ENCODE measurements at regions not wholly inside any gene's neighbourhood (a gene's known extent, or its start where the extent isn't known, plus 50 kb on each side); places are given as distances from the start of the nearest gene placed in this dataset.
"Not testable (repeated sequence)": the region's sequence is repeated elsewhere in the genome, so short reads cannot be mapped to it uniquely, and the experiment has no call there.

DNA sequence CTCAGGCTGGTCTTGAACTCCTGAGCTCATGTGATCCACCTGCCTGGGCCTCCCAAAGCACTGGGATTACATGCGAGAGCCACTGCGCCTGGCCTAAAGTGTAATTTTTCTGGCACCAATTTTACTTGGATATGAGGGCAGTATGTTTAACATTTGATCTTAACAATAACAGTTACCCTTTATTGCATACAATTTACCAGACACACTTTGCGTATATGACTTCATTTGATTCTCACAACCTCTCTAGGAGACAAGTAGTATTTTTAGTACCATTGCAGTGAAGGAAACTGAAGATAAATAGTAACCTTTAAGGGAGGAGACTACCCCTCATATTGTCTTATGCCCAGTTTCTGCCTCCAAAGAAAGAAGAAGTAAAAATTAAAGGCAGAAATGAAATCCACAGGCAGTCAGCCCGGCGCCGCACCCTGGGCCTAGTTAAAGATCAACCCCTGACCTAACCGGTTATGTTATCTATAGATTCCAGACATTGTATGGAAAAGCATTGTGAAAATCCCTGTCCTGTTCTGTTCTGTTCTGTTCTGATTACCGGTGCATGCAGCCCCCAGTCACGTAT is 54.0 kb downstream of the CYP26A1 start:
- not testable (repeated sequence) for DNase-seq

DNA sequence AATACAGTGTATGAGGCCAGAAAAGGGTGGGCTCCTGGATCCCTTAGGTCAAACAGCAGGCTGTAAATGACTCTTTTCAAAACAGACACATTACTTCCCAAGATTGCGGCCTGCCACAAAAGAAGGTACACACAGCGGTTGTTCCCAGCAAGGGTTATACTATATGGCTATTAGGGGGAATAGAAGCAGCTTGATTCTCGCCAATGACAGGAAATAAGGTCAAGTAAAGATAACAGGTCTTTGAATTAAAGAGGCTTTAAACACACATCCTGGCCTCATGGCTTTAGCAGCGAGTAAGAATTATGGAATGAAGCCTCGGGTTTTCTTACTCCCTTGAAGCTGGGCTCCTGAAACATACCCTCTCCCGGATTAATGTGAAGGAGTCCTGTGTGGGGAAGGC is 58.3 kb downstream of the CYP26A1 start:
- no peak for DNase-seq

DNA sequence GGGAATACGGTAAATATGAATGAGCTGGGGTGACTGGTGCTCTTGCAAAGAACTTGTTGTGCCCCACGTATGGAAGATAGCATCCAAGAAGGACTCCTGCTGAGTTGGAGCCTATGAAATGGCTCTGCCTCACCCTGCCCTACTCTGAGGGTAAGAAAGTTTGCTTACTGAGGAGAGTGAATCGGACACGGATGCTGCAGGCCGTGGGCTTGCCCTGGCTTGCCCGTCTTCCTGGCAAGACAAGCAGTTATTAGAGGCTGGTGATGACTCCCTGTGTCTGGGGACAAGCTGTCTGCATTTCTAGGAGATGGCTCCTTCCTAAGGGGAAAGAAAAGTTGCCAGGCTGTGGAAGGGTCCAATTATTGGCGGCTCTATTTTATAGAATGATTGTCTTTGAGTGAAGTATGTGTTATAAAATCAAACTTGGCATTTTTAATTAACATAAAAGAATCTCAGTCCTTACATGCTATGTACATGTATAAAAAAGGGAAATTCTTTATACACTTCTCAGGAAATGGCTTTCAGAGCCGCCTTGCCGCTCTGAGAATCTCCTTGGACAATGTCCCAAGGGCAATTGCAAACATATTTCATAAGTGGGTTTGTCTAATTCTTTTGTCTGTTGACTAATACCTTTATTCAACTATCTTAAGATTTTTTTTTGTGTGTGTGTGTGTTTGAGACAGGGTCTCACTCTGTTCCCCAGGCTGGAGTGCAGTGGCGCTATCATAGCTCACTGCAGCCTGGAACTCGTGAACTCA is 64.6 kb downstream of the CYP26A1 start:
- no peak for DNase-seq

DNA sequence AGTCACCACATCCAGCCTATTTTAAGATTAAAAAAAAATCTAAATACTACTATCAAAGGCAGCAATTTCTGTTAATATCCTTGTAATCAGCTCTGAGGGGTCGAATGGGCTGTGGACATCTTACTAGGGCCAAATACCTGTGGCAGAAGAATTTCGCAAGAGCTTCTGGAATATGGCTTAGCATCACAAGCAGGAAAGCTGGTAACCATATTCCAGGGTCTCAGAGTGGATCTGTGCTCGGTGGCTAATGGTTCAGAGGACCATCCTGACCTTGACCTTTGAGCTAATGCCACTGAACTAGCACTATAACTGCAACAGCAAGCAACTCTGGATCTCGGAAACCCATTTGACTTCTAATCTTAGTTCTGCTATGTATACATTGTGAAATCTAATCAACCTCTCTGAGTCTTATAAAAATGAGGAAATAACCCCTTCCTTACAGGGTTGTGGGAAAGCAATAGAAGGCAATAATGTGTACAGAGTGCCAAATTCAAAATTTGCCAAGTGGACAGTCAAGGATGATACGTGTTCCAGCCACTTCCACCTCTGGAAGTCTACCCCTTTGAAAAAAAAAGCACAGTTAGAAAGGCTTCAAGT is 65.5 kb downstream of the CYP26A1 start:
- no peak for DNase-seq

DNA sequence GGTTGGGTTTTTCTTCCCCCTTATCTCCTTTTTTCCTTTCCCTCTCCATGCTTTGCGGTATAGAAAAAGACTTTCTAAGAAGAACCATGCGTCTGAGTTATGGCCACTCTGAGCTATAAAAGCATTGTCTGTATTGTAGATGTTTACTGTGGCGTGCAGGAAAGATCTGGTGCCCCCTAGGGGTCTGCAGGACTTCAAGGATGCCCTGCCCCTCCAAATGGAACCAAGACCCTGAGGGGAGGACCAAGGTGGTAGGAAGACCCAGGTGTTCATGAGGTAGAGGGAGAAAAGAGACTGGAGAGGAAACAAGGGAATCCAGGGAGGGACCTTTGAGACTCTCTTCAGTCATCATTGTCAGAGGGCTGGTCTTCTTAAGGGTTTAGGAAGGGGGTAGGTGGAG is 68.8 kb downstream of the CYP26A1 start:
- DNase-seq: no peak

DNA sequence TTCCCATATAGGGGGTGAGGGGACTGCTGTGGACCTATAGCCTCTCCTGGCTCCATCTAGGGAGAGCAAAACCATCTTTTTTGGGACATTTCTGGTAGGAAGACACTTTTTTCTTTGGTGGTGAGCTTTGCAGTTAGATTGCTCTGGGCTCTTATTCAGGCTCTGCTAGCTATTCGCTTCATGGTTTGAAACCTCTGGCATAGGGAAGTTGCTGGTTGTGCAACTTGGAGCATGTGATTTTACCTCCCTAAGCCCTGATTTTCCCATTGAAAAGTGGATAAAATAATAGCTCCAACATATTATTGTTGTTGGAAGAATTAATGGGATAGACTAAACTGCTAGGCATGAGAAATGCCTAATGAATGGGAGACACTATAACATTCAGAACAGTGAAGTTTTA is 69.6 kb downstream of the CYP26A1 start:
- DNase-seq: no peak

DNA sequence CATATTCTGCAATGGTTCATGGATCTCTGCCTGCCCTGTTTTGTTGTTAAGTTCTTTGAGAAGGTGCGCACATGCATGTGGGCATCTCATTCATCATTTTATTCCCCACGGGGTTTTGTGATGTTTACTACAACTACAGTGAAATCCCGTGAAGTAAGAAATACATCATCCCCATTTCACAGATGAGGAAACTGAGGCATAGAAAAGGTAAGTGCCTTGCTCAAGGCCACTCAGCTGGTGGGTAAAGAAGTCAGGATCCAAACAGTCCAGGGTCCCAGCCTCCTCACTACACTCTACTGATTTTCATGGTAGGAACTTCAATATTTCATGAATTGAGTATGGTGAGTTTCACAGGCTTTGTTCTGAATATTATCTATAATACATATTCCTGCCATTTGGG is 72.6 kb downstream of the CYP26A1 start:
- DNase-seq: no peak

DNA sequence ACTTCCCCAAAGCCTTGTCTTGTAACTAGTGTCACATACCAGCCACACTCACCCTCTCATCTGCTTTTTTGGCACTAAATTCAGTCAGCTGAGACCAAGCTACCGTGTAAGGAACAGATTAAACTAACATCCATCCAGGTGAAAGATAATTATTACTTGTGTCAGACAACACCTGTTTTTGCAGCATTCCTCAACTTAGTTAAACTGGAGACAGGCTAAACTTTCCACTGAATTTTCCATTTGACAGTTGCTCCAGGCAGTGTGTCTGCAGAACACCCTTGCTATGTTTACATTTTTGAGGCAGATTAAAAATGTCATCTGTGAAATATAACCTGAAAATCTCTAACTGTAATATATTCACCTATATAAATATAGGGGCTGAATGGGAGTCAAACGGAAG is 73.6 kb downstream of the CYP26A1 start:
- no peak for DNase-seq

DNA sequence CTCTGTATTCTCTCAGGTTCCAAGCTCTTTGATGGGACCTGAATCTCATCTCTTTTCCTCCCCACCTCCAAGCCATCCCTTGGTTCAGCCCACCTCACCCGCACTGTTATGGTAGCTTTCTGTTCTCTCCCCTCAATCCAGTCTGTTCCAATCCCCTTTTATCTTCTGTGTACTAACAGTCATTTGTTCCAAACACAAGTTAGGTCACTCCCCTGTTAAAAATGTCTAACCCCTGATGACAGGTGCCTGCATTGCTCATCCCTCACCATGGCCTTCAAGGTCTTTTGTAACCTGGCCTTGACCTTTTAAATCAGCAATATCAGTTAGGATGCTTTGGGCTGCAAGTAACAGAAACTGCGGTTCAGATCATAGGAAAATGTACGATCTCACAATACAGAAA is 74.8 kb downstream of the CYP26A1 start:
- no peak for DNase-seq

DNA sequence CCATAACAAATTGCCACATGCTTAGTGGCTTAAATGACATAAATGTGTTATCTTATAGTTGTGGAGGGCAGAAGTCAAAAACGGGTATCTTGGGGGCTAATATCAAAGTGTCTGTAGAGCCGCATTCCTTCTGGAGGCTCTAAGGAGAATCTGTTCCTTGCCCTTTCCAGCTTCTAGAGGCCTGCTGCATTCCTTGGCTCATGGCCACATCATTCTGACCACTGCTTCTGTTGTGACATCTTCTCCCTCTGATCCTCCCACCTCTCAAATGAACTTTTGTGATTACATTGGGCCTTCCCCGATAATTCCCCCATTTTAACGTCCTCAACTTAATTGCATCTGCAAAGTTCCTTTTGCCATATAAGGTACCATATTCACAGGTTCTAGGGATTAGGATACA is 76.1 kb downstream of the CYP26A1 start:
- DNase-seq: no peak

DNA sequence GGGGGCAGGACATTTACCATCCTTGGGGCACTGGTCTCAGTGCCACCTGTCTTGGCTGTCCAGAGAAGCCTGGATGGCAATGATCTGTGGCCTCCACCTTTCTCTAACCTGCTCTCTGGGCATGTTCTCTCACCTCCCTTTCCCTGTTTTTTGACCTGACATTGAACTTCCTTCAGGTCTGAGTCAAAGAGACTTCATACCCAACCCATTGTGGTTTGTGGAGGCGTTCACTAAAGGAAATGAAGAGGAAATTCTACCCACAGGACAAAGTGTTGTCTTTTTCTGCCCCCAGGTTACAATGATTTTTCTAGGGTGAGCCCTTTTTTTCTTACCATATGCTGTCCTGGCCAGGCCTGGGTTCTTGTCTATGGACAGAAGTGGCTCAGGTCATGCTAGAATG is 76.6 kb downstream of the CYP26A1 start:
- no peak for DNase-seq

DNA sequence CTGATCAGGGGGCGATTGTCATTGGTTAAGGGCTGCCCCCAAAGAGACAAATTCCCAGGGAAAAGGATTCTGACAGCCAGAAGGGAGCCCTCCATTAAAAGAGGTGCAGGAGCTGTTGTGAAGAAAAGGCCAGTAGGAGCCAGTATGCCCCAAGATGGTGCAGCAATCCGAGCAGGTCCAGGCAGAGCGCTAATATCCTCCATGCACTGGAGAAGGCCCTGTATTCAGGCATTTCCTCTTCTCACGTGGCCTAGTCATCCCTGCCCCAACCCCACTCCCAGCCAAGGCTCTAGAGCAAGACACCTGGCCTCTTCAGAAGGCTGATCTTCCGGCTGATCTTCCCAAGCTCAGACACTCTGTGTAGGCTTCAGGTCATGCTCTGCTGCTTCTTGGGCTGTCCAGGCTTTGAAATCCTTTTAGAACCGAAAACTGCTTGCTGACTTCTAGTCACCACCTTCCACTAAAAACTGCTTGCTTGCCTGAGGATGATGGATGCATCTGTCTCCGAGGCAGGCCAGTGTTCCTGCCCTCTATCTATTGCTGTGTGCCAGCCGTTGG is 77.4 kb downstream of the CYP26A1 start:
- DNase-seq: no peak

DNA sequence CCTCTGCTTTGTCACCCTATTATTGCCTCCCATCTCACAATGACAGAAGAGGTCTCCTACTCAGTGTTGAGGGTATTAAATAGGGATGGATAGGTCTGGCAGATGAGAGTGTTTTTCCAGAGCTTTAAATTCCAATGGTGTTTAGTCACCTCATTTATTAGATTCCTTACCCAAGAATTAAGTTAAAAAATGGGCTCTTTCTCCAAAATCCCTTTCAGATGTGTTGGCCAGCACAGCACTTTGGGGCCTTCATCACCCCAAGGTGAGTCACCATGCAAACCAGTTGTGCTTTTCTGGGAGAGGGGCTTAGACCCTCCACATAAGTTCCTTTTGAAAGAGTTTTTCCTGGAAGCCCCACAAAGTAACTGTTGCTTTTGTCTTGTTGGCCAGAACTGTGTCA is 78.4 kb downstream of the CYP26A1 start:
- no peak for DNase-seq

DNA sequence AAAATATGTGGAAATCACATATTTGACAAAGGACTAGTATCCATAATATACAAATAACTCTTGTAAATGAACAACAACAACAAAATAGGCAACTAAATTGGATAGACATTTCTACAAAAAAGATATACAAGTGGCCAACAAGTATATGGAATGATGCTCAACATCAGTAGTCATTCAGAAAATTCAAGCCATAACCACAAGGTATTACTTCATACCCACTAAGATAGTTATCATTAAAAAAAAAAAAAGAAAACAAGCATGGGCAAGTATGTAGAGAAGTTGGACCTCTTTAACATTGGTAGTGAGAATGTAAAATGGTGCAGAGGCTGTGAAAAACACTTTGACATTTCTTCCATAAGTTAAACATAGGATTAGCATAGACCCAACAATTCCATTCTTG is 80.8 kb downstream of the CYP26A1 start:
- DNase-seq: no peak

DNA sequence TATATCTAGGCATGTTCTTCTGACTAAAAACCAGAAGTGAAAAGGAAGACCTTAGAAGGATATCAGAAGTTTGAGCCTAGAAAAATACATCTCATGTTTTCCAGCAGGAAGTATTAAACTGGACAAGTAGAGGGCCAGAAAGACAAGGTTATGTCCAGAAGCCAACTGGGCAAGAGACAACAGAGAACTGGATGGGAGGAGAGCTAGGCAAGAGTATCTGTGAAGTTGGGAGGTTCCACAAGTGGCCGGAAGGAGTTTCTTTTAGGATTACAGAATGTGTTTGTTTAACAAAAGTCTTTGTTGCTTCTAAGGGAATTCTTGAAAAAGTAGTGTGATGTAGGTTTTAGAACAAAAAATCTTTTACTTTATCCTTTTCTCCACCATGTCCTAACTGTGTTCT is 86.4 kb downstream of the CYP26A1 start:
- DNase-seq: no peak

DNA sequence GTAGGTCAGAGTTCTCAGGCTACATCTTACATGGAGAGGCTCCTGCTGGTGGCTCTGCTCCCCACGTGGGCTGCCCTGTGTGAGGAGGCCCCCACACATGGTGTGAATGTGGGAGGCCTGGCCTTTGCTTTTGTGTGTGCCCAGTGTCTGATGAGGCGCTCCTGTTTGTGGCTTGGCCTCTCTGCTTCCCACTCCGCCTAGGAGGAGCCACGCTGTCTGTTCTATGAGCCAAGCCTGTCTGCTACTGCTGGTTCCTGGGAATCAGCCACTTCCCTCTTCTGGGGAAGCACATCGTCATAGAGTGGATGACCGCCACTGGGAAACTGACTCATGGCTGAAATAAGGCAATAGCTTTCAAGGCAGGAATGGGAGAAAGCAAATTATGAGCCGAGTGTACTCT is 87.1 kb downstream of the CYP26A1 start:
- no peak for DNase-seq

DNA sequence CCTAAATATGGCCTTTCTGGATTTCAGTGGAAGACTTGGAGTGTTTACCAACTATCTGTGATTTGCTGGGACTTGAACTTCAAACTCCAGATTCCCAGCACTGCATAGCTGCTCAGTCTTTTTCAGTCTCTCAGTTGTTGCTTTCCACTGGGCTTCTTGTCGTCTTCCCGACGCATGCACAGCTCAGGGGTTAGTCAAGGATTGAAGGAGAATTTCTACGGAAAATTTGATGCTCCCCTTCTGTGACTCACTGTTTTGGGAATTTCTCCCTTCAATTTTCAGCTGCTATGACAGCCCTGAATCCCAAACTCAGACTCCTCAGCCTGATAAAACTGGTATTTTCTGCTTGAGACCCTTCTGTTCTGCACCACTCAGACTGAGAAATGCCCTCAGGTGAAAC is 91.7 kb downstream of the CYP26A1 start:
- no peak for DNase-seq

DNA sequence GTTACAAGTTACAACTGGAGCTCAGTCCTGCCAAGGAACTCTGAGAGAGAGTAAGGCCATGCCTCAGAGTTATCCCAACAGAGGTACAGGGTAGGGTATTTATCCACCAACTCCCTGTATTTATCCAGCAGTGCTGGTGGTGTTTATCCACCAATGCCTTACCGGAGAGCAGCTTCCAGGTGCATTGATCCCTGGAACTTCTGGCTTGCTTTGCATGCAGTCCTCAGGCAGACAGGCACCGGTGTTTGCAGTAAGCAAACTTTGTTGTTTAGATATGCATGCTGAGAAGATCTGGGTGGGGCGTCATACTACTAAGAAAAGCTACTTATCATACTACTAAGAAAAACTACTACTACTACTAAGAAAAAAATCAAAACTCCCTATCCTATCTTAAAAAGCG is 92.4 kb downstream of the CYP26A1 start:
- DNase-seq: no peak

DNA sequence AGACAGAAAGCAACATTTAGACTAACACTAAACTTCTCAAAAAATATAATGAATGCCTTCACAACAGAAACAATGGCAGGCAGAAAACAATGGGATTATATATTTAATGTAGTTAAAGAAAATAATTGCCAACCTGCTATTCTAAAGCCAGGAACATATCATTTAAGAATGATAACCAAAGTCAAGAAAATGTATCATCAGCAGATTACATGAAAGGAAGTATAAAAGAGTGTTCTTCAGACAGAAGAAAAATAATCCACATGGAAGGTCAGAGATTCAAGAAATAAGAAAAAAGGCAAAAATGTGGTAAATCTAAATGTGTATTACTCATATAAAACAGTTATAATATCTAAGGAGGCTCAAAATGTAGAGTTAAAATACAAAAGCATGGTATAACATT is 98.1 kb downstream of the CYP26A1 start:
- DNase-seq: no peak

DNA sequence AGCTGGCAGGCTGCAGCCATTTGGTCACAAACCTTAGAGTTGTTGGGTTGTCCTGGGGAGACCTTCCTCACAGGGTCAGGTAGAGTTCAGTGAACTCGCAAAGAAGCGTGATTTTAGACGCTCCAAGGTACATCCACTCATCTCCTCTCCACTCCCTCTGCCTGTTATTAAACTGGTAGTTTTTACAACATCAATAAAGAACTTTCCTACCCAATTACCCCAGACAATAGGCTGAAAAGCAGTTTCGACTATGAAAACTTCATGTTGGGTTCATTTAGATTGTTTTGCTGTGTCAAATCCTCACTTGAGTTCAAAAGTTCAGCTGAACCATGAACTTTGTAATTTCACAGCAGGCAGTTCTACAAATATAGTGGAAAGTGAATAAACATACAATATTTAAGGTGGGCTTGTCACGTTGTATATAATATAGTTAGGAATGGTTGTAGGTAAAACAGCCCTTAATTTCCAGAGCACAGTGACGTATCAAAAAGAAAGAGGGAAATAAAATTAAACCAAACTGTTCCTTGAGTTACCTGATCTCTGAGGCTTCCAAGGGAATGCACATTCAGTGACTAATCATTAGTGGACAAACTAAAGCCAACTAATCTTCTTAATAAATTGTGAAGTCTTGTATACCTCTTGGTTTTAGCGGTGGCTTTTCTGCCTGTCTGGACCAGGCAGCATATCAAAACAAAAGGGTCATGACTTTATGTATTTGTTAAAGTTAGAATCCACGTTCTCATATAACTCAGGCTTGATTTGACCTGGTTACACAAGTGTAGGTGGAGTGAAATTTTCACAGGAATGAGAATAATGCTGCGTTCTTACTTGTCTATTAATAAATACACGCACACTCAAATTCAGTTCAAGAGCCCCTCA is 100.5 kb downstream of the CYP26A1 start:
- DNase-seq: peak; percentile 43

DNA sequence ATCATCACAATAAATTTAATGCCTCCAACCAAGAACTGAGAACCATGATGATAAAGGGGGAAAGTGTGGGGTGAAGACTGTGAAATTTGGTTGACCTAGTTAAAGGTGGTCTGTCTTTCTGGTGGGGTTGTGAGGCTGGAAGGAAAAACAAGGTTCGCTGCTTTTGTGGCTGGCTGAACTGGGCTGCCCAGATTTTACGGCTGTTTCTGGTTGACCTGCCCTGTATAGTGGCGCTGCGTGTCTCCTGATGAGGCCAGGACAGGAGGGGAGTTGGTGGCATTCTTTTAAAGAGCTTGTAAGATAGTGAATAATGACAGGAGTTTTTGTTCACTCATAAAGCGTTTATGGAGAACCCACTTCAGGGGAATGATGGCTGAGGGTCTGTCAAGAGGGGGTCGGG is 101.8 kb downstream of the CYP26A1 start:
- peak; percentile 75 for DNase-seq

DNA sequence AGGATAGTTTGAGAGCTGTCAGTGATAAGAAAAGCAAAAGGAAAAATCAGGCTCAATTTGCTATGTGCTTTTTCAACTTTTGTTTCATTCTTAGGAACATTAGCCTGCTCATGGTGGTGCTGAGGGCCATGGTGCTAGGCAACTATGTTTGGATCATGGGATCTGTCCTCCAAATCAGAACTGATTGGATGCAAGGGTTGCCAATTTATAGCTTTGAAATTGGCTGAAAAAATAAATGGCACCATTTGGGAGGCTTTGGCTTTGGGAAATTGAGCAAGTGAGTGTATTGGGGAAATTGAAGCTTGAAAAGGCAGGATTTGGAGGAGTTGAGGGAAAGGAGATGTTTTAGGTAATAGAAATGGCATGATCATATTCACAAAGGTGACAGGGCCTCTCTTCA is 103.8 kb downstream of the CYP26A1 start:
- DNase-seq: no peak

DNA sequence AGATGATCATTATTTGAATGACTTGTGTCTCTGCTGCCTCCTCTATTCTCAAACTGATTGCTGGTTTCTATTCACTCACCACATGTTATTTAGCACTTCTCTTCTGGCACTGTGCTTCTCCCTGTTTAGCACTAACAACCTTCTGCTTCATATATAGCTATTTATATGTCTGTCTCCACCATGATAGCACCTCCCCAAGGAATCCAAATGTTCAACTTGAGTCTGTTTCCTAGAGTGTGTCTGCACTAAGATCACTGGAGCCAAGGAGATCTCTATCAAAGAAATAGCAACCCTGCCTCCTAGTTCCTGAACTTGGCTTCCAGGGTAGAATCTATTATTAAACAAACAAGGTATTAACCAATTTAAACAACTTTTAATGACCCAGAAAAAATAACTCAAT is 104.5 kb downstream of the CYP26A1 start:
- no peak for DNase-seq

Measured in retina (tissue), 1 donor.